ENCODE measurements at regions not wholly inside any gene's neighbourhood (a gene's known extent, or its start where the extent isn't known, plus 50 kb on each side); places are given as distances from the start of the nearest gene placed in this dataset.

DNA sequence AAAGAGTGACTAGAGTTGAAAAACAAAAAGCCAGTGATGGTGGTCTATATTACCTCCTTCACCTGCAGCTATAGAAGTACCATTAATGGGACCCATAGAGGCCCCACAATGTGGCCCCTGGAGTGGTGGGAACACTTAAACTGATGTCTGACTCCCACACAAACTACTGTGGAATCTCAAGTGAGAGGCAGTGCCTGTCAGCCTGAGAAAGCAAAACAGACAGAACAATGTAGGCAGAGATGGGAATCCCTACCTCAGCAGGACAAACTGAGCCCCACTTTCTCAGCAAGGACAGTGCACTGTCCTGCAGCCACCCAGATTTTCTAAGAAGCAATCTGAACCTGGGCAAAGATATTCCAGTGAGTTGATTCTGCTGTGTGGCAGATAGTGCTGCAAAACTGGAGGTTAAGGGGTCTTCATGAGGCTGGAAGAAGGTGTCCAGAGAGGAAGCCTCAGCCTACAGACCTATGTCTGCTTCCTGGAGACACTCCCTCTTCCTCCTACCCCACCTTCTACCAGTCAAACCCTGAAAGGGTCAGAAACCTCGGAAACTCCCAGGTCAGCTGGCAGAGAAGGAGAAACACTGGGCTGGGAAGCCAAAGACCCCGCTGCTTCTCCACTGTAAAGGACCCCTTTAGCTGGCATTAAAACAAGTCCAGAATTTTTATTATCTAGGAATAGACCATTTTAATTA, 228.7 kb downstream of the C1orf94 start:
- no peak for DNase-seq
- no peaks in the 10 kb centered on the region for H3K9me3 Mint-ChIP-seq
- H3K36me3 Mint-ChIP-seq, result no peaks in the 10 kb centered on the region
- H3K27me3 Mint-ChIP-seq, result peaks cover 20% of the 10 kb centered on the region
- no peak overlapping the region for H3K27ac Mint-ChIP-seq
- H3K4me1 Mint-ChIP-seq, result no peaks in the 10 kb centered on the region
- H3K4me3 Mint-ChIP-seq, result no peak overlapping the region

DNA sequence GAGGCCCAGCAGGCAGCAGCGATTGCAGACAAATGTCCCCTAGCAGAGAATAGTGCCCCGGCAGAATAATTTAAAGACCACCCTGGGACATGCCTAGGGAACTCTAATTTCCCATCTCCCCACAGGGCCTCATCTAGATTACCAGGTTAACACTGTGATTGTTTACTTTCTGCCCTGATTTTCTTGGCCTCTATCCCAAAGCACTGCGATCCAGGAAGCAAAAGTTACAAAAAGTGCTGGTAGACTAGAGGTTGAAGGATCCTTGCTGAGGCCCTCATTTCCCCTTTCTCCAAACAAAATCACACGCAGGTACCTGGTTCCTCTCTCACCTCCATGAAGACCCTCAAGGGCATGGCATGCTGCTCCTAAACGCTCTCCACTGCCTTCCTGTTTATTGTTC, 229.7 kb downstream of the C1orf94 start:
- peaks cover 20% of the 10 kb centered on the region for H3K27me3 Mint-ChIP-seq
- H3K27ac Mint-ChIP-seq, result no peak overlapping the region

GRCh38 chr1:34406833-34407539, 230.3 kb downstream of the C1orf94 start:
- no peaks in the 10 kb centered on the region for H3K36me3 Mint-ChIP-seq
- H3K9me3 Mint-ChIP-seq, result no peaks in the 10 kb centered on the region
- H3K27me3 Mint-ChIP-seq, result peaks cover 20% of the 10 kb centered on the region
- no peak for DNase-seq
- H3K27ac Mint-ChIP-seq, result no peak overlapping the region
- H3K4me1 Mint-ChIP-seq, result no peaks in the 10 kb centered on the region
- no peak overlapping the region for H3K4me3 Mint-ChIP-seq

More for the DNA sequence above, 229.7 kb downstream of the C1orf94 start:
- no peak for DNase-seq
- no peak overlapping the region for H3K4me3 Mint-ChIP-seq
- H3K9me3 Mint-ChIP-seq, result no peaks in the 10 kb centered on the region
- H3K4me1 Mint-ChIP-seq, result no peaks in the 10 kb centered on the region
- H3K36me3 Mint-ChIP-seq, result no peaks in the 10 kb centered on the region

- DNase-seq, result no peak
- Mint-ChIP-seq H3K4me1 (no peaks in the 10 kb centered on the region), H3K36me3 (no peaks in the 10 kb centered on the region), H3K27me3 (peaks cover 20% of the 10 kb centered on the region), H3K4me3 (no peak overlapping the region), H3K9me3 (no peaks in the 10 kb centered on the region), H3K27ac (no peak overlapping the region)
Measured at GRCh38 chr1:34408011-34408410, 231.3 kb downstream of the C1orf94 start.

DNA sequence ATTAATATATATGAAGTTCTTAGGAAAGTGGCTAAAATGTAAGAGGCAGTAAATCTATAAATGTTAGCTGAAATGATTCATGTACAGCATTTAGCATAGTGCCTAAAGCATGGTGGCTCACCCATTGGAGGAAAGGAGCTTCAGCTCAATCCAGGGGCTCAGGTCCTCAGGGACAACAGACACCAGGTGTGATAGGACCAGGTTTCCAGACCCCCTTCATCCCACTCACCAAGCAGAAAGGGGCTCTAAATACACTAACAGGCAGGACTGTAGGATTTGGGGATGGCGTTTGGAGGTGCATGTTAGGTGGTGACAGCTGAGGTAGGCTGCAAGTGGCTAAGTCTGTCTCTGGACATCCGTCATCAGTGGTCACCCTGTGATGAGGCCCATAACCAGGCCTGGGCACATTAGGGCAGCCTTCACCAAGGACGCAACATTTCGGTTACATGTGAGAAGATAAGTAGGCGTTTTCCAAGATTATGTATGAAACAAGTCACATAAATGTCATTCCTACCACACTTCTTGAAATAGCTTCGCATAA, 233.1 kb downstream of the C1orf94 start:
- Mint-ChIP-seq H3K27me3 (peaks cover 21% of the 10 kb centered on the region), H3K36me3 (no peaks in the 10 kb centered on the region), H3K27ac (no peak overlapping the region), H3K4me3 (no peak overlapping the region), H3K4me1 (no peaks in the 10 kb centered on the region), H3K9me3 (no peaks in the 10 kb centered on the region)
- DNase-seq, result no peak

- Mint-ChIP-seq H3K27me3 (peaks cover 25% of the 10 kb centered on the region), H3K27ac (no peak overlapping the region), H3K9me3 (no peaks in the 10 kb centered on the region), H3K36me3 (no peaks in the 10 kb centered on the region), H3K4me1 (no peaks in the 10 kb centered on the region), H3K4me3 (no peak overlapping the region)
- DNase-seq, result no peak
Measured at GRCh38 chr1:34412598-34413370, 236.1 kb downstream of the C1orf94 start.

DNA sequence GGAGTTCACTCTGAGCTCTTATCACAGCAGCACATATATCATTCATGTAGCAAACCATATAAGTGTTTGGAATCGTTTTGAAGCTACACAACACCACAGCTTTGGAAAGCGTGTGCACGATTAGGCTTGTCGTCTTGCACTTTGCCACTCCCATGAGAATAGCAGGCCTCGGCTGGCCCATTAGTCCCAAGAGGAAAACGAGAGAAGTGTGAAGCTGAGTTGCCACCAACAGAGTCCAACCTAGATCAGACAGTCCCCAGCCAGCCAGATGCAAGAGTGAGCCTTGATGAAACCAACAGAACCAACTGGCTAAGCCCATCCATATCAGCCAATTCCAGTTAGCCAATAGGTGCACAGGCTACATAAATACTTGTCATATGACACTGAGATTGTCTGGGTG, 238.4 kb downstream of the C1orf94 start:
- Mint-ChIP-seq H3K4me1 (no peaks in the 10 kb centered on the region), H3K9me3 (no peaks in the 10 kb centered on the region), H3K4me3 (no peak overlapping the region), H3K27ac (no peak overlapping the region), H3K27me3 (peaks cover 23% of the 10 kb centered on the region), H3K36me3 (no peaks in the 10 kb centered on the region)
- DNase-seq, result no peak

- no peaks in the 10 kb centered on the region for H3K4me1 Mint-ChIP-seq
- no peaks in the 10 kb centered on the region for H3K9me3 Mint-ChIP-seq
Measured at GRCh38 chr1:34418166-34418565, 241.5 kb downstream of the C1orf94 start.

DNA sequence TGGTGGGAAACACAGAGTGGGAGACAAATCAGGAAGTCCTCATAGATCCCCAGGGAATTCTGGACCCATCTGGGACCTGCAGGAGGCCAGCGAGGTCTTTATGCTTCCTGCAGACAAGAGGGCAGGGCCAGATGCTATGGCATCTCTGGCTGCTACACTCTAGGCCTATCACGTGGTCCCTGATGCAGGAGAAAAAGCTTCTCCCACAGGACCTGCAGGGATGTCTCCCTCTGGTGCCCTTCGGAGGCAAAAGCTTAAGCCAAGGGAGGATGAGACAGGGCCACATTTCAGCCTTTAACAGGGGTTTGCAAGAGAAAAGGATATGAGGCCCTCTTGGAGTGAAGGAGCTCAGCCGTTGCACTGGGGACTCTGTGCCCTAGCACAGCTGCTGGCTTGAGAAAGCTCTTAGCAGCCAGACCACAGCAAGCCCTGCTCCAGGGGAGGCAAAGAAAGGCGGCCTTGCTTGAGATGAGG, 243.0 kb downstream of the C1orf94 start:
- H3K27me3 Mint-ChIP-seq, result peaks cover 42% of the 10 kb centered on the region
- H3K4me3 Mint-ChIP-seq, result no peak overlapping the region
- H3K4me1 Mint-ChIP-seq, result no peaks in the 10 kb centered on the region
- no peak for DNase-seq
- no peaks in the 10 kb centered on the region for H3K36me3 Mint-ChIP-seq
- no peaks in the 10 kb centered on the region for H3K9me3 Mint-ChIP-seq
- H3K27ac Mint-ChIP-seq, result no peak overlapping the region

More at GRCh38 chr1:34418166-34418565, 241.5 kb downstream of the C1orf94 start:
- no peaks in the 10 kb centered on the region for H3K36me3 Mint-ChIP-seq
- H3K27me3 Mint-ChIP-seq, result peaks cover 42% of the 10 kb centered on the region
- DNase-seq, result no peak
- H3K4me3 Mint-ChIP-seq, result no peak overlapping the region
- H3K27ac Mint-ChIP-seq, result no peak overlapping the region

- no peak for DNase-seq
- Mint-ChIP-seq H3K27ac (no peak overlapping the region), H3K9me3 (no peaks in the 10 kb centered on the region), H3K4me3 (no peak overlapping the region), H3K36me3 (no peaks in the 10 kb centered on the region), H3K27me3 (peaks cover 29% of the 10 kb centered on the region), H3K4me1 (no peaks in the 10 kb centered on the region)
Measured at GRCh38 chr1:34425046-34425445, 248.3 kb downstream of the C1orf94 start.

GRCh38 chr1:34425785-34426184, 249.1 kb downstream of the C1orf94 start:
- H3K4me3 Mint-ChIP-seq, result no peak overlapping the region
- no peaks in the 10 kb centered on the region for H3K4me1 Mint-ChIP-seq
- no peak for DNase-seq
- H3K36me3 Mint-ChIP-seq, result no peaks in the 10 kb centered on the region
- no peak overlapping the region for H3K27ac Mint-ChIP-seq
- H3K27me3 Mint-ChIP-seq, result peaks cover 29% of the 10 kb centered on the region
- no peaks in the 10 kb centered on the region for H3K9me3 Mint-ChIP-seq

DNA sequence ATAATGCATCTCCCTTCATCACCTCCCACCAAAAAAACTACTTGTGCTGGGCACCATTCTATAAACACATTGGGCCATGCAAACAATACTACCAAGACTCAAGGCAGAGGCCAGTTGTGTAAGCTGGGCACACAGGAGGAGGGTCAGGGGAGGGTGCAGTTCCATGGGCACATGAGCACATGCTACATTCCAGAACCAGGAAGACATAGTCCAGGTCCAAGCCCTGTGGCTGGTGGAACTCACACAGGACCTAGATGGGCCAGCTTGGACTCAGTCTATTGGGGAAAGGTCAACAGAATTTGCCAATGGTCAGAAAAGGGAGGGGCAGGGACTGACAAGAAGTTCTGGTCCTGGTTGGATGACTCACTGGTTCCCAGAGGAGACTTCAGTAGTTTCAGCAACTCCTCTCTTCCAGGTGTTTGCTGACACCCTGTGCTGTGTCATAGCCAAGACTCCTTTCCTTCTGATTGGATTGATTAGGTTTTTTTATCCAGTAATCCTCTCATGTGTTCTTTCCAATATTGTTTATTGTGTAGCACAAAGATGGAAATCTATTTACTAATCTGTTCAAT, 249.7 kb downstream of the C1orf94 start:
- no peaks in the 10 kb centered on the region for H3K4me1 Mint-ChIP-seq
- H3K36me3 Mint-ChIP-seq, result no peaks in the 10 kb centered on the region
- H3K4me3 Mint-ChIP-seq, result no peak overlapping the region
- DNase-seq, result no peak
- H3K27me3 Mint-ChIP-seq, result peaks cover 26% of the 10 kb centered on the region
- H3K27ac Mint-ChIP-seq, result no peak overlapping the region
- H3K9me3 Mint-ChIP-seq, result no peaks in the 10 kb centered on the region

GRCh38 chr1:34427170-34427569, 250.5 kb downstream of the C1orf94 start:
- H3K4me1 Mint-ChIP-seq, result no peaks in the 10 kb centered on the region
- no peak overlapping the region for H3K4me3 Mint-ChIP-seq
- peaks cover 20% of the 10 kb centered on the region for H3K27me3 Mint-ChIP-seq
- DNase-seq, result no peak
- no peaks in the 10 kb centered on the region for H3K9me3 Mint-ChIP-seq
- H3K27ac Mint-ChIP-seq, result no peak overlapping the region
- no peaks in the 10 kb centered on the region for H3K36me3 Mint-ChIP-seq

- Mint-ChIP-seq H3K4me3 (no peak overlapping the region), H3K36me3 (no peaks in the 10 kb centered on the region), H3K27ac (no peak overlapping the region), H3K4me1 (no peaks in the 10 kb centered on the region), H3K9me3 (no peaks in the 10 kb centered on the region), H3K27me3 (peaks cover 5% of the 10 kb centered on the region)
- DNase-seq, result no peak
Measured at GRCh38 chr1:34433099-34433498, 256.4 kb downstream of the C1orf94 start.

GRCh38 chr1:34436836-34437235, 260.1 kb downstream of the C1orf94 start:
- no peak overlapping the region for H3K4me3 Mint-ChIP-seq
- H3K4me1 Mint-ChIP-seq, result no peaks in the 10 kb centered on the region
- DNase-seq, result no peak
- H3K27me3 Mint-ChIP-seq, result peaks cover 13% of the 10 kb centered on the region
- H3K36me3 Mint-ChIP-seq, result no peaks in the 10 kb centered on the region
- H3K27ac Mint-ChIP-seq, result no peak overlapping the region
- H3K9me3 Mint-ChIP-seq, result no peaks in the 10 kb centered on the region

All from activated naive CD8-positive, alpha-beta T cell treated with anti-CD3 and anti-CD28 coated beads for 36 hours (primary cell).